Mammary epithelial cell (primary cell): ENCODE measurements at regions not wholly inside any gene's neighbourhood (a gene's known extent, or its start where the extent isn't known, plus 50 kb on each side); places are given as distances from the start of the nearest gene placed in this dataset.

Experiments
- CTCF ChIP-seq, 2 donors: IDR thresholded peaks in 1 of 2; conservative IDR thresholded peaks in 1 of 2; 2 replicates each; pipeline ENCODE4 v1.5.1; 2011 to 2012; ENCODE audit warnings: inconsistent platforms in 2 of 2, low read length in 2 of 2, mild to moderate bottlenecking in 2 of 2, control low read depth in 1 of 2, low read depth in 1 of 2; ENCODE audit not compliant: insufficient read depth in 1 of 2; ENCODE audit errors: extremely low read depth in 1 of 2
- EZH2 ChIP-seq: IDR thresholded peaks from 2 replicates; pipeline ENCODE4 v1.6.1; 2012; ENCODE audit warnings: low read length, inconsistent platforms, borderline replicate concordance

- TF ChIP-seq EZH2 (no peak), CTCF (conservative IDR thresholded peaks at IDR 0.05 in 1 of 2, IDR thresholded peaks at IDR 0.05 in 1 of 2; ENCODE audit: extremely low read depth in 1 of 2, insufficient read depth in 1 of 2, low read depth in 1 of 2, low read length in 2 of 2) (no peak)
Observed at GRCh38 chr9:86665416-86665815, 281.9 kb downstream of the GAS1 start.
